PFSK-1 (cell line): ENCODE measurements at regions not wholly inside any gene's neighbourhood (a gene's known extent, or its start where the extent isn't known, plus 50 kb on each side); places are given as distances from the start of the nearest gene placed in this dataset.

ENCODE experiments used
- REST ChIP-seq, 2 experiments: IDR thresholded peaks; 2 replicates each; pipeline versions ENCODE4 v1.6.1 to v1.8.0; 2011 to 2012; ENCODE audit warnings: low read depth in 2 of 2, low read length in 2 of 2, control low read depth in 1 of 2, inconsistent platforms in 1 of 2, mild to moderate bottlenecking in 1 of 2, moderate library complexity in 1 of 2; ENCODE audit not compliant: insufficient read depth in 1 of 2
- TAF1 ChIP-seq: IDR thresholded peaks from 2 replicates; pipeline ENCODE4 v1.6.1; 2012; ENCODE audit warnings: low read length, control low read depth, borderline replicate concordance; ENCODE audit not compliant: insufficient read depth

DNA sequence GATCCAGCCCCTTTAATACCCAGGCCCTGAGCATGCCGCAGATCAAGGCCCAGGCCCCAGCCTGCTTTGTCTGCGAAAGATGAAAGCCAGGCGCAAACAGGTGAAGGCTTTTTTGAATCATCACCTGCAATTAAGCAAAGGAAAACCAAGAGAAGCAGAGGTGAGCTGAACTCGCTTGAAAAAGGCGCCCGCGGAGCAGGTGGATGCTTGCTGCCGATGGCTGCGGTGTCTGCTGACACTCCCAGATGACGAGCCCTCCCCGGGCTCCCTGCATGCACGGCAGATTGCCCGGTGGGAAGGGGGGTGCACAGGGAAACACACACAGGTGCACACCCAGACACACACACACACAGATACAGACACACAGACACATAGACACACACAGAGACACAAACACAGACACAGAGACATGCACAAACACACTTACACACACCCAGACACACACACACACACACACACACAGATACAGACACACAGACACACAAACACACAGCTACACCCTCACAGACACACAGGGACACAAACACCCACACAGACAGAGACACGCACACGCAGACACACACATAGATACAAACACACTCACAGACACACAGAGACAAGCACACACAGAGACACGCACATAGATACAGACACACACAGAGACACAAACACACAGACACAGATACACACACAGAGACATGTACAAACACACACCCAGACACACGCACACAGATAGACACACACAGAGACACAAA is 142.6 kb upstream of the RNF32 start:
- no peak for TF ChIP-seq REST (IDR thresholded peaks at IDR 0.05; ENCODE audit: insufficient read depth in 1 of 2, low read depth in 2 of 2, low read length in 2 of 2)
- no peak for TF ChIP-seq TAF1
